Activated CD8-positive, alpha-beta memory T cell treated with anti-CD3 and anti-CD28 coated beads for 1 hour (primary cell): ENCODE measurements at regions not wholly inside any gene's neighbourhood (a gene's known extent, or its start where the extent isn't known, plus 50 kb on each side); places are given as distances from the start of the nearest gene placed in this dataset.

Source experiments
- DNase-seq, 2 donors: peaks; one replicate each; pipeline ENCODE4 v3.0.0-alpha.2; 2020; ENCODE audit warnings: low read depth in 1 of 2; ENCODE audit errors: extremely low read depth in 1 of 2

DNA sequence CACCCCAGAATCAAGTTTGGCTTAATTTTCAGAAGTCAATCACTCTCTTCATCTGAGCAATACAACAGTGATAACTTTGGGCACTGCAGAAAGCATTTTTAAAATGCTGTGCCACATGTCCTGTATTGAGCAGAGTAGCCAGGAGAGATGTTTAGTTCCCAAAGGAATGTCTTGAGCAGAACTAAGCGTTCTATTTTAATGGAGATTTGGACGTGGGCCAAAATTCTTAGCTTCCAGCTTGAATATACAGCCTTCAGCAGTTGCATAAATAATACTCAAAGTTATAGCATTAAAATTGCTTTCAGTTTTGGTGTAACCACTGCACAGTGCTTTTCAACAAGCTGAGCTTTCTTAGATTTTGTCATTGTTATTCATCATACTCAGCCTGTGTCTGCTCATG lies 679.2 kb downstream of the NLGN4X start:
- no peak for DNase-seq

- no peak for DNase-seq
Measured at GRCh38 chrX:5537098-5537497, 691.6 kb downstream of the NLGN4X start.

- DNase-seq = no peak
Measured at GRCh38 chrX:5536261-5536660, 692.4 kb downstream of the NLGN4X start.

GRCh38 chrX:5528057-5528456 lies 700.6 kb downstream of the NLGN4X start:
- no peak for DNase-seq

DNA sequence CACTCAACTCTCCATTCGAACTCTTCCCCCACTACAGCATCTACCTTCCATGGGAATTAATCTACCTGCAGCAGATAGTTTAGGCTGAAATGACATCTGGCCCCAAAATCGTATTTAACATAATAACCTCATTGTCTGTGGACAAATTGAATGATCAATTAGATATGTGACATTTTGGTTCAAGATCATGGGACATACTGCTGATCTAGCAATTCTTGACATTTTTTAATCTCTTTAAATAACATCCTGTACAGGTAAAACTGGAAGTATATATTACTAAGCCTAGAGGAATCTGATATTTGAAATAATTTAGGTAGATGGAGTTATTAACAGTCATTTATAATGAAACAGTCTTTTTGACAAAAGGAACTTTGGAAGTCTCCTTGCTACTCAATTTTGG lies 702.5 kb downstream of the NLGN4X start:
- no peak for DNase-seq

DNA sequence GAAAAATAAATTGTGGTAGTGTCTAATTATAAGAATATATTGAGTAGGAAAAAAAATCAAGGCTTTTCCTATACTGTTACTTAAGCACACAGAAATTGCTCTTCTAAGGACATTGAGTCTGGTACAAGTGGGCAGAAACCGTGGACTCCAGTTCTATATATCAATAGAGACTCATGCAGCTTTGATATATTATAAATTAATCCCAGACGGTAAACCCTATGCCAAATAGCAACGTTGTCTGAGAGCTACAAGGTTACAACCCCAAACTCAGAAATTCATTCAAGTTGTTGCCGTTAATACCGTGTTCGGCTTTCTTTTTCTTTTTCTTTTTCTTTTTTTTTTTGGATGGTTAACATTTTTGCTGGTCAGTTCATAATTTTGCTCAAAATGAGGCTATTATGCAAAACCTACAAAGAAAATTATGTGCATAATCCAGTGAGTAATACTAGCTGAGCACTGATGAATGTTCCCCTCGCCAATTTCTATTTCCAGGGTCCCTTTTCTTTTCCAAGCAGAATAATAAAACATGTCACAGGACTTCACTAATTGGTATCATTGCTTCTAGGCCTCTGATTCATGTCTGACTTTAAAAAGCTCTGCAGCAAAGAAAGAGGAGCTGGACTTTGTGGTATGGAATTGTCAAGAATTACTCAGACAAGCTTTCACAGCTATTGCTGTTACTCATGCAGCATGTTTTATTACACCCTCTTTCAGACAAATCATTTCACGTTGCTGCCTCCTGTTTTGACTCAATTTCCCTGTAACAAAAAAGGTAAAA lies 737.7 kb downstream of the NLGN4X start:
- no peak for DNase-seq

- DNase-seq = no peak
Measured at GRCh38 chrX:5474282-5474681, 754.4 kb downstream of the NLGN4X start.

- DNase-seq = no peak
Measured at GRCh38 chrX:5458300-5458842, 770.3 kb downstream of the NLGN4X start.

GRCh38 chrX:5449323-5449722 lies 779.3 kb downstream of the NLGN4X start:
- no peak for DNase-seq

GRCh38 chrX:5431823-5432222 lies 796.8 kb downstream of the NLGN4X start:
- DNase-seq = no peak

DNA sequence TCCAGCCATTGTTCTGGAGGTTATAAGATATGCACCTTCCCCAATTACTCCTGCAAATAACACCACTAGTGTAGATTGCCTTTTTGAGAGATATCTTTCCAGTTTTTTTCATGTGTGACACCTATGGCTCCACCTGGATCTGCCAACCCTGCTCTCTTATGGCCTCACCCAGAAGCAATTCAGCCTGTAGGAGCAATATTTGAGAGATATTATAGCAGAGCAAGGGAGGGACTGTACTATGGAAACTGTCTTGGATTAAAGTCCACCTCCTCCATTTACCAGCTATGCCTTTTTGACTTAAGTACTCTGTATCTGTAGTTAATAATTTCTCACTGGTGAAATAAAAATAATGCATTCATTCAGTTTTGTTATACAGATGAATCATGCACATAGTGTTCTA lies 803.5 kb downstream of the NLGN4X start:
- no peak for DNase-seq

DNA sequence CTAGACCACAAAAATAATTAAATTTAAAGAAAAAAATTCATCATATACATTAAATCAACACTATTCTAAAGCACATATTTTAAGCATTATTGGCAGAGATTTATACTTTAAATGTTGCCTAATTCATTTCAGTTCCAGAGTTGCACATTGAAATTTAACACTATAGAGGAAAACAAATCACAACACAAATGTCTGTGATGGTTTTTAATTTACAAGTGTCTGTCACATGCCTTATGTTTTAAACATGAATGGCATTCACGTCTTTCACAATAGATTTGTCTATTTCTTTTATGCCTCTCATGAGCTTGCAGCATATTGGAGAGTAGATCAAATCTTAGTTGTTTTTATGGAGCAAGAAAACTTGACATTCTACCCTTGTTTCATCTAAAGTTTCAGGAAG lies 811.3 kb downstream of the NLGN4X start:
- DNase-seq = no peak

GRCh38 chrX:5415738-5416137 lies 812.9 kb downstream of the NLGN4X start:
- DNase-seq = no peak

DNA sequence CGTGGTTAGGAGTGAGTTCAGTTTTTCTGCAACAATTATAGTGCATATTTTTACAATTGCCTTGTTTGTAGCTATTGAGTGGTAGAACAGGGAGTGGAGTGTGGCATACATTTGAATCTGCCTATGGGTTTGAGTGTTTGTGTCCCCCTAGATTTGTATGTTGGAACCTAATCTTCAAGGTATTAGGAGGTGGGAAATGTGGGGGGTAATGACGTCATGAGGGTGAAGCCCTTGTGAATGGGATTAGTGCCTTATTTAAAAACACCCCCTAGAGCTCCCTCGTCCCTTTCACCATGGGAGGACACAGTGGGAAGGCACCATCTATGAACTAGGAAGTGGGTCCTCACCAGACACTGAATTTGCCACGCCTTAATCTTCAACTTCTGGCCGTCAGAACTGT lies 819.6 kb downstream of the NLGN4X start:
- DNase-seq = no peak

DNA sequence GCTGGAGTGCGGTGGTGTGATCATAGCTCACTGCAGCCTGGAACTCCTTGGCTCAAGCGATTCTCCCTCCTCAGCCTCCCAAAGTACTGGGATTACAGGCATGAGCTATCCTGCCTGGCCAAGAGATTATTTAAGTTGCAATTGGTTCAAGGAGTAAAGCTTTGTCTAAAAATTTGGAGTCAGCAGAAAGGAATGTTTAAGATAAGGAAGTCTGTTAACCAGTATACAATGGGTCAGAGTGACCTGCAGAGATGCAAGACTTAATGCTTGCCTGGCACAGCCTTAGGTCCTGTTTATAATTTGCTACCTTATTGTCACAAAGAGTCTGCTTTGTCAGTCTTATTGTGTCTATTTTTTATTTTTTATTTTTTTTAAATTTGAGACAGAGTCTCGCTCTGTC lies 826.2 kb downstream of the NLGN4X start:
- no peak for DNase-seq

DNA sequence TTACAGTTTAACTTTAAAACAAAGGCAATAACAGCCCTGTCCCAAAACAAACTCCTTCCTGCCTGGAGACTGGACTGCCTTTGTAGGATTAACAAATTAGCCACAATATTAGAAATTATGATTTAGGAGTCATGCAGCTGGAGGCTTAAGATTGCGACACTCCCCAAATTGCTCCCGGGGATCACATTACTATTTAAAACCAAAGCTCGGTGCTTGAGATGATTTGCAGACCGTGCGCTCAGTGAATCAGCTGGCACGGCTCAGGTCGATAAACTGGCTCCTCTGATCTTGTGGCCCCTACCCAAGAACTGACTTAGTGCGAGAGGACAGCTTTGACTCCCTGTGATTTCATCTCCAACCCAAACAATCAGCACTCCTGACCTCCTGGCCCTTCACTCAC lies 829.3 kb downstream of the NLGN4X start:
- no peak for DNase-seq

DNA sequence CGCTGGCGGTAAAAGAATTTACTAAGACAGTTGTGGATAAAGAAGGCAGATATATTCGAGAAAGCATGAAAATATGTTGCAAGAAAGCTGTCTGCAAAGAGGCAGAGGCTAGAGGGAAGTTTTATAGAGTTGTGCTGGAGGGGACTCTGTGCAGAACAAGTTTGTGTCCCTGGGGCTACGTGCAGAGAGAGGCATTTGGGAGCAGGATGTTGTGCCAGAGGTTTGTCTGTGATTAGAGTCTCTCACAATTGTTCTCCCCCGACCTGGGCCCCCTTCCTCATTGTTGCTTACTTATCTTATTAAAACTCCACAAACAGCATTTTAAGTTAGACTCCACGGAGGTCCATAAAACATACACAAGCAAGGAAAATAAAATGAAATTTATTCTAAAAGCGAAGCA lies 831.3 kb downstream of the NLGN4X start:
- DNase-seq = no peak

DNA sequence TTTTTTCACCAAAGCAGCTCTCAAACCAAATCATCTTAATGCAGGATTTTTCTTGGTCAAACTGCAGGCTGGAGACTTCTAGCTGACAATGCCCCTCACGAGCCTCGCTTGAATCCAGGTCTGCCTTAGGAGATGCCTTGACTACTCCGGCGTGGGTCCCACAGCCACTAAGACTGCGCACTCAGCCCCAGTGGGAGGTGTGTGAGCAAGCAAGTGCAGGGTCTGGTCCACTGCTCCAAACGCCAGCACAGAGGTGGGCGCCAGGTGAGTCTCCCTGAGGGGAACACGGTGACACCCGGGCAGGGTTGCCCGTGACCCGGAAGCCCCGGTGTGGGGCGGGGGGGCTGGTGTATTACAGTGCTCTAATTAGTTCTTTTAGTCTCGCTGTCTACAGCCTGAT lies 838.3 kb downstream of the NLGN4X start:
- DNase-seq = no peak

- no peak for DNase-seq
Measured at GRCh38 chrX:5388087-5388486, 840.6 kb downstream of the NLGN4X start.

- no peak for DNase-seq
Measured at GRCh38 chrX:5380426-5380825, 848.2 kb downstream of the NLGN4X start.

- DNase-seq = no peak
Measured at GRCh38 chrX:5341902-5342301, 886.8 kb downstream of the NLGN4X start.

- no peak for DNase-seq
Measured at GRCh38 chrX:5337160-5337559, 891.5 kb downstream of the NLGN4X start.

- DNase-seq = no peak
Measured at GRCh38 chrX:5324546-5324945, 904.1 kb downstream of the NLGN4X start.
